AG04450 (cell line): ENCODE measurements at regions not wholly inside any gene's neighbourhood (a gene's known extent, or its start where the extent isn't known, plus 50 kb on each side); places are given as distances from the start of the nearest gene placed in this dataset.

ENCODE experiments used
- CTCF ChIA-PET: fragments of 300-600, 350-600 bp; formaldehyde crosslinking; extraction: SDS; loops from one replicate; lab custom pipeline; 2022; ENCODE audit warnings: antibody characterized with exemption, inconsistent platforms; lab: Charles Lee
- POLR2A ChIA-PET: fragments of 350-600 bp; formaldehyde crosslinking; extraction: SDS; loops from one replicate; lab custom pipeline; 2021; ENCODE audit warnings: antibody characterized with exemption, inconsistent platforms; lab: Yijun Ruan, JAX
- DNase-seq: peaks from one replicate; pipeline ENCODE4 v3.0.0-alpha.2; 2011; ENCODE audit warnings: low read depth, low spot score
- H3K27ac ChIP-seq: one replicate; pipeline ENCODE4 v1.5.1; 2012; ENCODE audit warnings: low read depth, low read length, control low read depth
- H3K27me3 ChIP-seq: one replicate; pipeline ENCODE4 v1.6.0; 2012; ENCODE audit warnings: low read length; ENCODE audit not compliant: control insufficient read depth, insufficient read depth
- H3K4me3 ChIP-seq: 2 replicates; pipeline ENCODE4 v1.5.1; 2011; ENCODE audit warnings: mild to moderate bottlenecking, low read depth, low read length, control low read depth
- H3K9me3 ChIP-seq: 2 replicates; pipeline ENCODE4 v1.5.1; 2012; ENCODE audit warnings: low read length; ENCODE audit not compliant: control insufficient read depth, insufficient read depth
- CTCF ChIP-seq: IDR thresholded peaks from 2 replicates; pipeline ENCODE4 v1.5.1; 2011; ENCODE audit warnings: low read depth, low read length, control low read depth, inconsistent platforms

GRCh38 chr11:64504999-64505398 lies 50.7 kb upstream of the SLC22A11 start:
- no peak for DNase-seq
- Histone ChIP-seq H3K4me3 (no peak overlapping the region), H3K9me3 (peaks cover 10% of the 10 kb centered on the region; the same call in 1 of the 2 replicates), H3K27me3 (peaks cover 21% of the 10 kb centered on the region), H3K27ac (no peak overlapping the region)
- CTCF ChIA-PET, result no interaction called here
- TF ChIP-seq CTCF, result no peak
- POLR2A ChIA-PET, result no interaction called here
